DND-41 (cell line): ENCODE measurements at regions not wholly inside any gene's neighbourhood (a gene's known extent, or its start where the extent isn't known, plus 50 kb on each side); places are given as distances from the start of the nearest gene placed in this dataset.

Experiments used
- EZH2 ChIP-seq: IDR thresholded peaks from 3 replicates; pipeline ENCODE4 v1.6.1; 2012; ENCODE audit warnings: borderline replicate concordance, low read depth, mild to moderate bottlenecking, moderate library complexity, low read length, inconsistent platforms; ENCODE audit not compliant: severe bottlenecking
- TF ChIP-seq, protein P1 (sequence below): IDR thresholded peaks from 2 replicates; pipeline ENCODE4 v1.5.1; 2012; ENCODE audit warnings: borderline replicate concordance, low read length, moderate library complexity, mild to moderate bottlenecking; ENCODE audit not compliant: poor library complexity, severe bottlenecking; ENCODE audit errors: extremely low read depth

DNA sequence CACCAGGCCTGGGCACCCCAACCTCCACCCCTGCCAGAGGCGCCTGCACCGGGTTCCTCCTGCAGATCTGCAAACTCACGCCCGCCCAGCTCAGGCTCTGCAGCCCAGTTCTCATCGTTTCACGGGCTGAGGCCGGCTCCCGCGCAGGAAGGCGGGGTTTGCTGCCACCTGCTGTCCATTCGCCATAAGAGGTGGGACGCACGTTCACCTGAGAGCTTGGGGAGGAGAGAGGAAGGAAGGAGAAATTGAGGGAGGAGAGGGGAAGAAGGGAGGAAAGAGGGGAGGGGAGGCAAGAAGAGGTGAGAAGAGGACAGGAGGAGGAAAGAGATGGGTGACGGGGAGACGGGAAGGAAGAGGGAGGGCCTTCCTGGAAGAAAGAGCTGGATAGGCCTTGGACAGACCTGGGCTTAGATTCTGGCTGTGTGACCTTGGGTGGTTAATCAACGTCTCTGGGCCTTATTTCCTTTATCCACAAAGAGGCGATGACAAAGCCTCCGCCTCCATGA lies 114.5 kb downstream of the ADRA2C start:
- TF ChIP-seq, protein P1, sequence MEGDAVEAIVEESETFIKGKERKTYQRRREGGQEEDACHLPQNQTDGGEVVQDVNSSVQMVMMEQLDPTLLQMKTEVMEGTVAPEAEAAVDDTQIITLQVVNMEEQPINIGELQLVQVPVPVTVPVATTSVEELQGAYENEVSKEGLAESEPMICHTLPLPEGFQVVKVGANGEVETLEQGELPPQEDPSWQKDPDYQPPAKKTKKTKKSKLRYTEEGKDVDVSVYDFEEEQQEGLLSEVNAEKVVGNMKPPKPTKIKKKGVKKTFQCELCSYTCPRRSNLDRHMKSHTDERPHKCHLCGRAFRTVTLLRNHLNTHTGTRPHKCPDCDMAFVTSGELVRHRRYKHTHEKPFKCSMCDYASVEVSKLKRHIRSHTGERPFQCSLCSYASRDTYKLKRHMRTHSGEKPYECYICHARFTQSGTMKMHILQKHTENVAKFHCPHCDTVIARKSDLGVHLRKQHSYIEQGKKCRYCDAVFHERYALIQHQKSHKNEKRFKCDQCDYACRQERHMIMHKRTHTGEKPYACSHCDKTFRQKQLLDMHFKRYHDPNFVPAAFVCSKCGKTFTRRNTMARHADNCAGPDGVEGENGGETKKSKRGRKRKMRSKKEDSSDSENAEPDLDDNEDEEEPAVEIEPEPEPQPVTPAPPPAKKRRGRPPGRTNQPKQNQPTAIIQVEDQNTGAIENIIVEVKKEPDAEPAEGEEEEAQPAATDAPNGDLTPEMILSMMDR: peak; percentile 74
- TF ChIP-seq EZH2: no peak
